Uterus (tissue), 2 donors: ENCODE measurements at regions not wholly inside any gene's neighbourhood (a gene's known extent, or its start where the extent isn't known, plus 50 kb on each side); places are given as distances from the start of the nearest gene placed in this dataset.

Source experiments
- CTCF ChIP-seq, 4 experiments: fragments of 200-600 bp in 2 of 4; fragments of 450-650 bp in 2 of 4; sonication (generic) in 2 of 4; IDR thresholded peaks; one replicate each; pipeline ENCODE4 v1.5.1; 2016 to 2019; ENCODE audit warnings: antibody characterized with exemption in 4 of 4, mild to moderate bottlenecking in 2 of 4, moderate library complexity in 1 of 4
- POLR2A ChIP-seq, 2 donors: fragments of 450-650 bp; IDR thresholded peaks; one replicate each; pipeline ENCODE4 v1.6.1; 2016; ENCODE audit warnings: antibody characterized with exemption in 2 of 2, mild to moderate bottlenecking in 1 of 2, moderate library complexity in 1 of 2

- TF ChIP-seq CTCF (IDR thresholded peaks at IDR 0.05) (no peak), POLR2A (IDR thresholded peaks at IDR 0.05) (no peak)
Observed at GRCh38 chr6:43950051-43950605, 177.1 kb downstream of the MRPL14 start.
